ENCODE measurements at regions not wholly inside any gene's neighbourhood (a gene's known extent, or its start where the extent isn't known, plus 50 kb on each side); places are given as distances from the start of the nearest gene placed in this dataset.
"Not testable (repeated sequence)": the region's sequence is repeated elsewhere in the genome, so short reads cannot be mapped to it uniquely, and the experiment has no call there.

DNA sequence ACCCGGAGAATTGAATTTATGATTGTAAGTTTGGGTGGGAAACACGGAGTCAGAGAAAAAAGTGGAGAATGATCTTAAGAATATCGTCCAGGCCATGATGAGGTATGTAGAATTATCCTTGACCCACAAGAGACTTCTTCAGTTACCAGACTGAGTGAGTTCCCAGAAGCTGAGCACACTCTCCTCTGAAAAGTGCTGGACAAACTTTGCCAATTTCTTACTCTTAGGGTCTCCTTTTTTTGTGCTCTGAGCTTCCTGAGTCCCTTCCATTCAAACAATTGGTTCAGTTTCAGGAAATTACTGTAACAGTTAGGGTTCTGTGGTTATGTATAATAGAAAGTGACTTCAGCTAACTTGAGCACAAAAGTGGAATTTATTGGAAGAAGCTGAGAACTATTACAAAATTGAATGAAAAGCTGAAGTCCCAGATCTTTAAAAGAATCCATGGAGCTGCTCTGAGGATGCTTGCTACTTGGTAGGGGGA, 50.6 kb upstream of the EHBP1 start:
- Histone ChIP-seq H3K9ac (ENCODE audit: low read length) (no peak overlapping the region), H3K4me1 (ENCODE audit: control insufficient read depth, insufficient read depth, low read length) (no peaks in the 10 kb centered on the region), H3K36me3 (ENCODE audit: control insufficient read depth, insufficient read depth, low read length) (no peaks in the 10 kb centered on the region), H3K27ac (ENCODE audit: low read depth, low read length) (no peak overlapping the region), H3K9me3 (ENCODE audit: control insufficient read depth, insufficient read depth, low read depth, low read length) (peaks cover 5% of the 10 kb centered on the region; the same call in 1 of the 2 replicates), H3K27me3 (ENCODE audit: control insufficient read depth, insufficient read depth, low read length) (no peaks in the 10 kb centered on the region), H3K4me3 (ENCODE audit: low read depth, low read length) (no peak overlapping the region)

DNA sequence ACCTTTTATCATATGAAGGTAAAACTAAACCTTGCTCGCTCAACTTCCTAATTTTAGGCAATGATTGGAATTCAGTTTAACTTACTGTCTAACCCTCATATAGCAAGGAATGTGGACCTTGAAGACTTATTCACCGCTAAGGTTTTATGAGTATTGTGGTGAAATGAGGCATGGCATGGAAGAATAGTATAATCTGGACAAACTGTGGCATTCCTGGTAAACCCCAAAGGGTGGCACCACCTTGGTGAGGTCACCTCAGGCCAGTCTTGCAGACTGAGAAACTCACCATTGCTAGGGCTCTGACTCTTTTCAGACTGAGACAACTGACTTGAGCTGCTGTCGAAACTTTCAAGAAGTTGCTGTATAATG, 51.1 kb upstream of the EHBP1 start:
- Histone ChIP-seq H3K27ac (ENCODE audit: low read depth, low read length) (no peak overlapping the region), H3K4me1 (ENCODE audit: control insufficient read depth, insufficient read depth, low read length) (no peaks in the 10 kb centered on the region), H3K27me3 (ENCODE audit: control insufficient read depth, insufficient read depth, low read length) (no peaks in the 10 kb centered on the region)

DNA sequence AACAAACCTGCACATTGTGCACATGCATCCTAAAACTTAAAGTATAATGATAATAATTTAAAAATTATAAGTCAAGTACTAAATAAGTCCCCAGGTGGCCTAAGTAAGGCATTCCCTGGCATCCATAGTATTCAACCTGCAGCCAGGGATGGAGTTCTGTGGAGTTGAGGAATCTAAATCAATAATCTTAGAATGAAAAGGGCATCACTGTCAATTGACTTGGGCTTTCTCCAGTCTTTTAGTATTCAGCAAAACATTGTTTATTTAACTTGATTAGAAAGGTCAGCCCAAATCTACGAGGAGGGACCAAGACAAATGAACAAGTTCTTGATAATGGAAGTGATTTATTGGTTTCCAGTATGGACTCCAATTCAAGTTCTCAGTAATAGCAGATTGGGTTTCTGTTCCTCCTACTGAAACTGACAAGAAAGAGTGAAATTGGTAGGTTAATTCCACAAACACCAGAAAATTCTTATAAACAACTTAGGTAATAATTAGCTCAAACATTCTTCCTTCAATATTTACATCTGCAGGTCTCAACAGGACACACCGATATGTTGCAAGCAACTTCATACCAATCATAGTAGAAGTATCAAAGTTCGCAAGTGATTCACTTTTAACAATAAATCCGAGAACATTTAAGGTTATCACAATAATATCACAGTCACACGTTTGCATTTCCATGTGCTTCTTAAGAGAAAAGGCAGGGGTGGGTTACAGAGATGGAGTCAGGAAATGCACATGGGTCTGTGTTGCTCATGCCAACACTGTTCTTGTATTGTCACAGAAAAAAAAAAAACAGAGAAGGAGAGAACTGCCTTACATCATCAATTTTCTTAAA, 51.7 kb upstream of the EHBP1 start:
- Histone ChIP-seq H3K4me1 (ENCODE audit: control insufficient read depth, insufficient read depth, low read length) (no peaks in the 10 kb centered on the region), H3K36me3 (ENCODE audit: control insufficient read depth, insufficient read depth, low read length) (no peaks in the 10 kb centered on the region), H3K9me3 (ENCODE audit: control insufficient read depth, insufficient read depth, low read depth, low read length) (peaks cover 5% of the 10 kb centered on the region; the same call in 1 of the 2 replicates), H3K27me3 (ENCODE audit: control insufficient read depth, insufficient read depth, low read length) (no peaks in the 10 kb centered on the region), H3K27ac (ENCODE audit: low read depth, low read length) (no peak overlapping the region), H3K9ac (ENCODE audit: low read length) (no peak overlapping the region), H3K4me3 (ENCODE audit: low read depth, low read length) (no peak overlapping the region)

More for the DNA sequence above, 51.1 kb upstream of the EHBP1 start:
- Histone ChIP-seq H3K9ac (ENCODE audit: low read length) (no peak overlapping the region), H3K9me3 (ENCODE audit: control insufficient read depth, insufficient read depth, low read depth, low read length) (peaks cover 5% of the 10 kb centered on the region; the same call in 1 of the 2 replicates), H3K36me3 (ENCODE audit: control insufficient read depth, insufficient read depth, low read length) (no peaks in the 10 kb centered on the region), H3K4me3 (ENCODE audit: low read depth, low read length) (no peak overlapping the region)

DNA sequence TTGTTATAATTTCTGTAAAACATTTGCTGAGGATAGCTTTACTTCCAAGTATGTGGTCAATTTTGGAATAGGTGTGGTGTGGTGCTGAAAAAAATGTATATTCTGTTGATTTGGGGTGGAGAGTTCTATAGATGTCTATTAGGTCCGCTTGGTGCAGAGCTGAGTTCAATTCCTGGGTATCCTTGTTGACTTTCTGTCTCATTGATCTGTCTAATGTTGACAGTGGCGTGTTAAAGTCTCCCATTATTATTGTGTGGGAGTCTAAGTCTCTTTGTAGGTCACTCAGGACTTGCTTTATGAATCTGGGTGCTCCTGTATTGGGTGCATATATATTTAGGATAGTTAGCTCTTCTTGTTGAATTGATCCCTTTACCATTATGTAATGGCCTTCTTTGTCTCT, 56.4 kb upstream of the EHBP1 start:
- H3K36me3 ChIP-seq (ENCODE audit: control insufficient read depth, insufficient read depth, low read length); H3K27ac ChIP-seq (ENCODE audit: low read depth, low read length); H3K27me3 ChIP-seq (ENCODE audit: control insufficient read depth, insufficient read depth, low read length); H3K4me3 ChIP-seq (ENCODE audit: low read depth, low read length); H3K4me1 ChIP-seq (ENCODE audit: control insufficient read depth, insufficient read depth, low read length); H3K9ac ChIP-seq (ENCODE audit: low read length); H3K9me3 ChIP-seq (ENCODE audit: control insufficient read depth, insufficient read depth, low read depth, low read length): not testable (repeated sequence)

DNA sequence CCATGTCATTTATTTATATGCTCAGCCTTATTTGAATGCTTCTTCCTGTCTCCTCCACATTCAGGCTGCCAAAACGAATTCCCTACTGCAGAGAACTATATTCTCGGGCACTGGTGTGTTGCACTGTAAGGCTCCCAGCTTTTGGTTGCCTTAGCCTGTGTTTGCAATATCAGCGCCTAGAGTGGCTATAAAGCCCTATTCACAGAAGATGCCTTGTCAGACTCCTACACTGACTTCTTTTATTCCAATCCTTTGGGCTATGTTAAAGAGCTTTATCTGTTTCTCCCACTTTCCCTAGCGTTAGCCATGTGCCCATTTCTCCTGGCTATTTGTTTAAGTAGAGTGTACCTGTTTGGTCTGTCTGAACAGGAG, 62.4 kb upstream of the EHBP1 start:
- no peaks in the 10 kb centered on the region for H3K36me3 ChIP-seq (ENCODE audit: control insufficient read depth, insufficient read depth, low read length)
- H3K4me3 ChIP-seq (ENCODE audit: low read depth, low read length): no peak overlapping the region
- 0 out of 2 replicates have a peak, but pooled peaks cover 2% of the 10 kb centered on the region for H3K4me1 ChIP-seq (ENCODE audit: control insufficient read depth, insufficient read depth, low read length)
- H3K27ac ChIP-seq (ENCODE audit: low read depth, low read length): no peak overlapping the region
- H3K9me3 ChIP-seq (ENCODE audit: control insufficient read depth, insufficient read depth, low read depth, low read length): no peaks in the 10 kb centered on the region
- H3K27me3 ChIP-seq (ENCODE audit: control insufficient read depth, insufficient read depth, low read length): no peaks in the 10 kb centered on the region
- H3K9ac ChIP-seq (ENCODE audit: low read length): no peak overlapping the region

DNA sequence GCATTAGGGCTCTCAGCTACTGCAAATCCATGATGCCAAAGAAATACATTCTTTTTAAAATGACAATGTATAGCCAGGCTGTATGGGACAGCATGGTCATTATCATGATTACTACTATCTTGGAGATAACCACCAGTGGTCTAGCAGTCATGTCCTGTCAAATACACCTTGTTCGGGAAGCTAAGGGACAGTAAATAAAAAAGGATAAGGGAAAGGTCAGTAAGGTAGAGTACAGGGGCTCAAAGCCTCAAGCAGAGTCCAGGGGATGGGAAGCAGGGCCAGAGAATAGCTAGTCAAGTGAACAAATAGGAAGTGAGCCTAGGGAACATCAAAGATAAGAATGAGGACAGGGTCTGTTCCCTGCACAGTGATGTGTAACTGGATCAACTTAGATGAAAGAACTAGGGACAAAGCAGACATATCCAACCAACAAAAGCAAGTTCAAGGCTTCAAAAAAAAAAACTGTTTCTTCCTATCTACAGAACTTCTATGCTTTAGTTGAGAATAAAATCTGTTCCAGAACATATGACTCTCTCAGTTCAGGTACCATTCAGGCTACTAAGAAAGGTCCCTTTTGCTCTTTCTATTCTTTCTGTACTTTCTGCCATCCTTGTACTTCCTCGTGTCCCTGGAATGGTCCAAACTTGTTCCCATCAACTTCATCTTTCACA, 62.9 kb upstream of the EHBP1 start:
- Histone ChIP-seq H3K4me1 (ENCODE audit: control insufficient read depth, insufficient read depth, low read length) (0 out of 2 replicates have a peak, but pooled peaks cover 2% of the 10 kb centered on the region), H3K36me3 (ENCODE audit: control insufficient read depth, insufficient read depth, low read length) (no peaks in the 10 kb centered on the region), H3K9me3 (ENCODE audit: control insufficient read depth, insufficient read depth, low read depth, low read length) (no peaks in the 10 kb centered on the region), H3K27ac (ENCODE audit: low read depth, low read length) (no peak overlapping the region), H3K27me3 (ENCODE audit: control insufficient read depth, insufficient read depth, low read length) (no peaks in the 10 kb centered on the region), H3K9ac (ENCODE audit: low read length) (no peak overlapping the region), H3K4me3 (ENCODE audit: low read depth, low read length) (no peak overlapping the region)

DNA sequence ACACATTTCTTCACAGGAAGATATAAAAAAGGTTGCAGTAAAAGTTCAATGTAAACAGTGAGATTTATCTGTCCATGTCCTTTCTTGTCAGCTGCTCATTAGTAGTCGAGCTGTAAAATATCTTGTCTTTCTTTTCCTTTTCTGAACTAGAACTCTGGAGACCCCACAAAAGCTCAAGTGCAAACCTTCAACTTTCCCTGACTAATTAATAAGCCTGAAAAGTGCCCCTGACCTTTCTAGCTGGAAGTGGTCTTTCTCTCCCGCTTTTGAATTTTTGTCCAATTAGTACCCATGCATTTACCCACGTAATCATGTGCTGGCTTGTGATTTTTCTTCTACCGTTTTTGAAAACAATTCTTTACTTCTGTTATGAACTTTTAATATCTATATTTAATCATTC, 63.6 kb upstream of the EHBP1 start:
- no peak overlapping the region for H3K27ac ChIP-seq (ENCODE audit: low read depth, low read length)
- H3K36me3 ChIP-seq (ENCODE audit: control insufficient read depth, insufficient read depth, low read length): no peaks in the 10 kb centered on the region
- H3K27me3 ChIP-seq (ENCODE audit: control insufficient read depth, insufficient read depth, low read length): no peaks in the 10 kb centered on the region
- no peak overlapping the region for H3K4me3 ChIP-seq (ENCODE audit: low read depth, low read length)
- H3K9ac ChIP-seq (ENCODE audit: low read length): no peak overlapping the region
- 0 out of 2 replicates have a peak, but pooled peaks cover 2% of the 10 kb centered on the region for H3K4me1 ChIP-seq (ENCODE audit: control insufficient read depth, insufficient read depth, low read length)
- H3K9me3 ChIP-seq (ENCODE audit: control insufficient read depth, insufficient read depth, low read depth, low read length): no peaks in the 10 kb centered on the region

DNA sequence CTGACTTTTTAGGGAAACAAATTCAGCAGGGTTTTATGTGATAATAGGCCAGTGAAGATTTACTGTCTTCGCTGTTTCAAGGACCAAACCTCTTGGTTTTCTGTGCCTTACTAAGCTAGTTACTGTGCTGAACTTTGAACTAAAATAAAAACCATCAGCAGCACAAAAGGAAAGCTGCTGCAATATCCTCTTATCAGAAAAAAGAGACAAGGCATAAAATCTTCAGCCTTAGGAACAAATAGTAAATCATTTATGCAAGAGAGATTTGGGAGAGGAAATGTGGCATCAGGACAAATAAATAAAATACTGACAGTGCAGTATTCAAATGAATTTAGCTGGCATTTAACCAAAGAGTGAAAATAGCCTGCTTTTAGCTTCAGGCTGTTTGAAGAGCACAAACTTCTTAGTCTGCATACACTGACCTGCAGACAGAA, 64.1 kb upstream of the EHBP1 start:
- H3K9ac ChIP-seq (ENCODE audit: low read length): no peak overlapping the region
- H3K4me3 ChIP-seq (ENCODE audit: low read depth, low read length): no peak overlapping the region
- no peaks in the 10 kb centered on the region for H3K27me3 ChIP-seq (ENCODE audit: control insufficient read depth, insufficient read depth, low read length)
- H3K27ac ChIP-seq (ENCODE audit: low read depth, low read length): no peak overlapping the region
- H3K9me3 ChIP-seq (ENCODE audit: control insufficient read depth, insufficient read depth, low read depth, low read length): no peaks in the 10 kb centered on the region
- no peaks in the 10 kb centered on the region for H3K36me3 ChIP-seq (ENCODE audit: control insufficient read depth, insufficient read depth, low read length)
- H3K4me1 ChIP-seq (ENCODE audit: control insufficient read depth, insufficient read depth, low read length): 0 out of 2 replicates have a peak, but pooled peaks cover 2% of the 10 kb centered on the region

DNA sequence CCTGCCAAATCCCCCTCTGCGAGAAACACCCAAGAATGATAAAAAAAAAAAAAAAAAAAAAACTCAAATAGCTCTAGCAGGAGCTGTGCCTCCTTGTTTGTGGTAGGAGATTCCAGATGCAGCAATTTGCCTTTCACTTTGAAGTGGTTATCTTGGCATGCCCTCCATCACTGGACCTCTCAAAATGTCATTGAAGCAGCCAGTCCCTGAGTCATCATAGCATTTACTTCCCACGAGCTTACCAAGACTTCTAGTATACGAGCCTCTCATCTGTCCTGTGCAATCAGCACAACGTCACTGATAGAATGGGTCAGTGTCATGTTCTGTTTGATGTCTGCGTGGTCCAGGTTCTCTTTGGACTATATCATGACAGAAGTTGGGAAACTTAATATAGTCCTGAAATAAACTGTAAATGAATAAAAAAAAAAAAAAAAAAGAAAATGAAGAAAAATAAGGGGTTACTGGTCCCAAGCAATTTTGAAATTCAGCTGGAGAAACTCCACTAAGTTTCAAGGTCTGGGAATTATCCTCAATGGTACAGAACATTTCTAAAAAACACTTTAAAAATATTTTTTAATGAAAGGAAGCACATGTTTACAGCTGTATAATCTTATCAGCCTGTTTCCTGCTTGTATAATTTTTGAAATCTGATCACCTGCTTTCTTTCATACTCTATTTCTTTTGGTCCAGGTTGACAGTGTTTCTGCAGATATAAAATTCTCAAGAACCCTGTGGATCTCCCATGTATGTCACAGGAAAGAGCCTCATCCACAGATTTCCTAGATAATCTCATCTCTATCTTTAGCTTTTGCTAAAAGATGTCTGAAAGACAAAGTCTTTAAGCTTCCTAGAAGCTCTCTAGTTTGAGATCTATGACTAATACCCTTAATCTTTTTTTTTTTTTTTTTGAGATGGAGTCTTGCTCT, 74.1 kb upstream of the EHBP1 start:
- Histone ChIP-seq H3K27ac (ENCODE audit: low read depth, low read length) (no peak overlapping the region), H3K36me3 (ENCODE audit: control insufficient read depth, insufficient read depth, low read length) (no peaks in the 10 kb centered on the region), H3K9me3 (ENCODE audit: control insufficient read depth, insufficient read depth, low read depth, low read length) (peaks cover 14% of the 10 kb centered on the region; the same call in 1 of the 2 replicates), H3K4me1 (ENCODE audit: control insufficient read depth, insufficient read depth, low read length) (peaks cover 4% of the 10 kb centered on the region; the same call in 1 of the 2 replicates), H3K9ac (ENCODE audit: low read length) (no peak overlapping the region), H3K27me3 (ENCODE audit: control insufficient read depth, insufficient read depth, low read length) (no peaks in the 10 kb centered on the region), H3K4me3 (ENCODE audit: low read depth, low read length) (no peak overlapping the region)

DNA sequence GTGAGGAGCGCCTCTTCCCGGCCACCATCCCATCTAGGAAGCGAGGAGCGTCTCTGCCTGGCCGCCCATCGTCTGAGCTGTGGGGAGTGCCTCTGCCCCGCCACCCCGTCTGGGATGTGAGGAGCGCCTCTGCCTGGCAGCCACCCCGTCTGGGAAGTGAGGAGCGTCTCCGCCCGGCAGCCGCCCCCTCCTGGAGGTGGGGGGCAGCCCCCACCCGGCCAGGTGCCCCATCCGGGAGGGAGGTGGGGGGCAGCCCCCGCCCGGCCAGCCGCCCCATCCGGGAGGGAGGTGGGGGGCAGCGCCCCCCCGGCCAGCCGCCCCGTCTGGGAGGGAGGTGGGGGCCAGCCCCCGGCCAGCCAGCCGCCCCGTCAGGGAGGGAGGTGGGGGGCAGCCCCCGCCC, 75.3 kb upstream of the EHBP1 start:
- peaks cover 14% of the 10 kb centered on the region; the same call in 1 of the 2 replicates for H3K9me3 ChIP-seq (ENCODE audit: control insufficient read depth, insufficient read depth, low read depth, low read length)
- not testable (repeated sequence) for H3K4me3 ChIP-seq (ENCODE audit: low read depth, low read length); H3K36me3 ChIP-seq (ENCODE audit: control insufficient read depth, insufficient read depth, low read length); H3K9ac ChIP-seq (ENCODE audit: low read length); H3K27me3 ChIP-seq (ENCODE audit: control insufficient read depth, insufficient read depth, low read length); H3K27ac ChIP-seq (ENCODE audit: low read depth, low read length); H3K4me1 ChIP-seq (ENCODE audit: control insufficient read depth, insufficient read depth, low read length)
